B cell (primary cell): ENCODE measurements at regions not wholly inside any gene's neighbourhood (a gene's known extent, or its start where the extent isn't known, plus 50 kb on each side); places are given as distances from the start of the nearest gene placed in this dataset.
"Not testable (repeated sequence)": the region's sequence is repeated elsewhere in the genome, so short reads cannot be mapped to it uniquely, and the experiment has no call there.

ENCODE experiments used
- CTCF ChIP-seq: fragments of 200-600 bp; IDR thresholded peaks from one replicate; pipeline ENCODE4 v1.8.0; 2022; ENCODE audit warnings: antibody characterized with exemption, mild to moderate bottlenecking
- EZH2 ChIP-seq: IDR thresholded peaks from 2 replicates; pipeline ENCODE4 v1.6.1; 2012; ENCODE audit warnings: borderline replicate concordance, low read depth, mild to moderate bottlenecking, moderate library complexity, low read length; ENCODE audit not compliant: insufficient read depth, poor library complexity, severe bottlenecking

GRCh38 chr15:30833379-30833778 lies 70.3 kb upstream of the FAN1 start:
- not testable (repeated sequence) for TF ChIP-seq CTCF, EZH2
